GM18508 (cell line): ENCODE measurements at regions not wholly inside any gene's neighbourhood (a gene's known extent, or its start where the extent isn't known, plus 50 kb on each side); places are given as distances from the start of the nearest gene placed in this dataset.
"Not testable (repeated sequence)": the region's sequence is repeated elsewhere in the genome, so short reads cannot be mapped to it uniquely, and the experiment has no call there.

Source experiments
- ATAC-seq: cut with Tn5 transposase; IDR thresholded peaks from one replicate; pipeline ENCODE4 v1.9.1; 2021; ENCODE audit warnings: moderate number of reproducible peaks; ENCODE audit not compliant: insufficient read depth, unreplicated experiment

- ATAC-seq: no peak
Measured at GRCh38 chr11:79510960-79511359, 70.1 kb upstream of the TENM4 start.

- ATAC-seq: no peak
Measured at GRCh38 chr11:79508461-79508860, 67.6 kb upstream of the TENM4 start.

GRCh38 chr11:79507706-79508105, 66.9 kb upstream of the TENM4 start:
- ATAC-seq: no peak

GRCh38 chr11:79506734-79507344, 66.0 kb upstream of the TENM4 start:
- no peak for ATAC-seq

GRCh38 chr11:79506124-79506523, 65.3 kb upstream of the TENM4 start:
- ATAC-seq: no peak

- ATAC-seq: no peak
Measured at GRCh38 chr11:79503028-79503427, 62.2 kb upstream of the TENM4 start.

GRCh38 chr11:79501707-79502106, 60.9 kb upstream of the TENM4 start:
- no peak for ATAC-seq

GRCh38 chr11:79499929-79500328, 59.1 kb upstream of the TENM4 start:
- ATAC-seq: not testable (repeated sequence)

GRCh38 chr11:79498667-79499066, 57.8 kb upstream of the TENM4 start:
- no peak for ATAC-seq

- no peak for ATAC-seq
Measured at GRCh38 chr11:79493555-79494171, 52.8 kb upstream of the TENM4 start.

- no peak for ATAC-seq
Measured at GRCh38 chr11:79492008-79492407, 51.2 kb upstream of the TENM4 start.
